ENCODE measurements at regions not wholly inside any gene's neighbourhood (a gene's known extent, or its start where the extent isn't known, plus 50 kb on each side); places are given as distances from the start of the nearest gene placed in this dataset.

DNA sequence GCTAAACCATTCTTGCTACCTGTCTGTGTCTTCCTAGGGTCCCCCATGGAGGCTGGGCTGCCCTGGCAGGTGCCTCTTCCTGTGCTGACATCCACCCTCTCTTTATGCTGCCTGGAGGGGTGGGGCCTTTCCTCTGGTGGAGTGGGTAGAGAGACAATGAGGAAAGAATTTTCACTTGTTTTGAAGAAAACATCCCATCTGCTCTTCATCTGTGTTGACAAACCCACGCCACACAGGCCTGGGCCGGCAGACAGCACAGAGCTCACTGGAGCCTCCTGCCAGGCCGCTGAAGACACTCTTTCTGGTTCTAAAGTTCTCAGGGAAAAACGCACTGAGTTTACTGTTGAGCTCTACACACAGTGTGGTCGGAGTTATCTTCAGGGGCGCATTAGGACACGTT is 328.2 kb downstream of the GLRX3 start:
- TF ChIP-seq, protein P1, sequence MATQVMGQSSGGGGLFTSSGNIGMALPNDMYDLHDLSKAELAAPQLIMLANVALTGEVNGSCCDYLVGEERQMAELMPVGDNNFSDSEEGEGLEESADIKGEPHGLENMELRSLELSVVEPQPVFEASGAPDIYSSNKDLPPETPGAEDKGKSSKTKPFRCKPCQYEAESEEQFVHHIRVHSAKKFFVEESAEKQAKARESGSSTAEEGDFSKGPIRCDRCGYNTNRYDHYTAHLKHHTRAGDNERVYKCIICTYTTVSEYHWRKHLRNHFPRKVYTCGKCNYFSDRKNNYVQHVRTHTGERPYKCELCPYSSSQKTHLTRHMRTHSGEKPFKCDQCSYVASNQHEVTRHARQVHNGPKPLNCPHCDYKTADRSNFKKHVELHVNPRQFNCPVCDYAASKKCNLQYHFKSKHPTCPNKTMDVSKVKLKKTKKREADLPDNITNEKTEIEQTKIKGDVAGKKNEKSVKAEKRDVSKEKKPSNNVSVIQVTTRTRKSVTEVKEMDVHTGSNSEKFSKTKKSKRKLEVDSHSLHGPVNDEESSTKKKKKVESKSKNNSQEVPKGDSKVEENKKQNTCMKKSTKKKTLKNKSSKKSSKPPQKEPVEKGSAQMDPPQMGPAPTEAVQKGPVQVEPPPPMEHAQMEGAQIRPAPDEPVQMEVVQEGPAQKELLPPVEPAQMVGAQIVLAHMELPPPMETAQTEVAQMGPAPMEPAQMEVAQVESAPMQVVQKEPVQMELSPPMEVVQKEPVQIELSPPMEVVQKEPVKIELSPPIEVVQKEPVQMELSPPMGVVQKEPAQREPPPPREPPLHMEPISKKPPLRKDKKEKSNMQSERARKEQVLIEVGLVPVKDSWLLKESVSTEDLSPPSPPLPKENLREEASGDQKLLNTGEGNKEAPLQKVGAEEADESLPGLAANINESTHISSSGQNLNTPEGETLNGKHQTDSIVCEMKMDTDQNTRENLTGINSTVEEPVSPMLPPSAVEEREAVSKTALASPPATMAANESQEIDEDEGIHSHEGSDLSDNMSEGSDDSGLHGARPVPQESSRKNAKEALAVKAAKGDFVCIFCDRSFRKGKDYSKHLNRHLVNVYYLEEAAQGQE (IDR thresholded peaks at IDR 0.05; ENCODE audit: unreplicated experiment) = no peak
- no peak for TF ChIP-seq POLR2AphosphoS5 (IDR thresholded peaks at IDR 0.05; ENCODE audit: low read depth)
- TF ChIP-seq, protein P2, sequence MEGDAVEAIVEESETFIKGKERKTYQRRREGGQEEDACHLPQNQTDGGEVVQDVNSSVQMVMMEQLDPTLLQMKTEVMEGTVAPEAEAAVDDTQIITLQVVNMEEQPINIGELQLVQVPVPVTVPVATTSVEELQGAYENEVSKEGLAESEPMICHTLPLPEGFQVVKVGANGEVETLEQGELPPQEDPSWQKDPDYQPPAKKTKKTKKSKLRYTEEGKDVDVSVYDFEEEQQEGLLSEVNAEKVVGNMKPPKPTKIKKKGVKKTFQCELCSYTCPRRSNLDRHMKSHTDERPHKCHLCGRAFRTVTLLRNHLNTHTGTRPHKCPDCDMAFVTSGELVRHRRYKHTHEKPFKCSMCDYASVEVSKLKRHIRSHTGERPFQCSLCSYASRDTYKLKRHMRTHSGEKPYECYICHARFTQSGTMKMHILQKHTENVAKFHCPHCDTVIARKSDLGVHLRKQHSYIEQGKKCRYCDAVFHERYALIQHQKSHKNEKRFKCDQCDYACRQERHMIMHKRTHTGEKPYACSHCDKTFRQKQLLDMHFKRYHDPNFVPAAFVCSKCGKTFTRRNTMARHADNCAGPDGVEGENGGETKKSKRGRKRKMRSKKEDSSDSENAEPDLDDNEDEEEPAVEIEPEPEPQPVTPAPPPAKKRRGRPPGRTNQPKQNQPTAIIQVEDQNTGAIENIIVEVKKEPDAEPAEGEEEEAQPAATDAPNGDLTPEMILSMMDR (conservative IDR thresholded peaks at IDR 0.05; ENCODE audit: low read depth in 2 of 2) = no peak

All from GM23338 (cell line).